NOMO-1 treated with DMSO at 0.1 percent for 48 hours (cell line): ENCODE measurements at regions not wholly inside any gene's neighbourhood (a gene's known extent, or its start where the extent isn't known, plus 50 kb on each side); places are given as distances from the start of the nearest gene placed in this dataset.
A peak's percentile ranks its signal among the peaks of the same experiment; 100 is the strongest.

Source experiments
- DNase-seq: peaks from one replicate; lab custom pipeline; 2025; ENCODE audit not compliant: unreplicated experiment; lab: John Stamatoyannopoulos, UW

GRCh38 chr15:70430069-70430468, 332.4 kb upstream of the TLE3 start:
- DNase-seq = peak; percentile 42

GRCh38 chr15:70429056-70429722, 331.5 kb upstream of the TLE3 start:
- DNase-seq = no peak

- no peak for DNase-seq
These were observed 330.6 kb upstream of the TLE3 start for GRCh38 chr15:70428211-70428822.

- no peak for DNase-seq
These were observed 329.7 kb upstream of the TLE3 start for GRCh38 chr15:70427167-70428120.

- DNase-seq = no peak
These were observed 328.5 kb upstream of the TLE3 start for GRCh38 chr15:70426096-70426821.

GRCh38 chr15:70424937-70425411, 327.3 kb upstream of the TLE3 start:
- DNase-seq = peak; percentile 50

GRCh38 chr15:70423267-70423666, 325.6 kb upstream of the TLE3 start:
- DNase-seq = no peak

GRCh38 chr15:70422342-70422741, 324.6 kb upstream of the TLE3 start:
- no peak for DNase-seq

GRCh38 chr15:70420948-70421482, 323.3 kb upstream of the TLE3 start:
- no peak for DNase-seq

- DNase-seq = no peak
These were observed 322.6 kb upstream of the TLE3 start for GRCh38 chr15:70420086-70420947.

GRCh38 chr15:70418943-70419342, 321.2 kb upstream of the TLE3 start:
- DNase-seq = no peak

- no peak for DNase-seq
These were observed 319.8 kb upstream of the TLE3 start for GRCh38 chr15:70417535-70417934.

GRCh38 chr15:70416829-70417228, 319.1 kb upstream of the TLE3 start:
- DNase-seq = no peak

GRCh38 chr15:70415398-70415797, 317.7 kb upstream of the TLE3 start:
- no peak for DNase-seq

GRCh38 chr15:70414626-70415025, 316.9 kb upstream of the TLE3 start:
- DNase-seq = no peak

- no peak for DNase-seq
These were observed 315.1 kb upstream of the TLE3 start for GRCh38 chr15:70412794-70413193.

- DNase-seq = no peak
These were observed 313.6 kb upstream of the TLE3 start for GRCh38 chr15:70411143-70411863.

GRCh38 chr15:70410371-70410985, 312.8 kb upstream of the TLE3 start:
- DNase-seq = no peak

GRCh38 chr15:70409388-70409787, 311.7 kb upstream of the TLE3 start:
- DNase-seq = no peak
